ENCODE measurements at regions not wholly inside any gene's neighbourhood (a gene's known extent, or its start where the extent isn't known, plus 50 kb on each side); places are given as distances from the start of the nearest gene placed in this dataset.

DNA sequence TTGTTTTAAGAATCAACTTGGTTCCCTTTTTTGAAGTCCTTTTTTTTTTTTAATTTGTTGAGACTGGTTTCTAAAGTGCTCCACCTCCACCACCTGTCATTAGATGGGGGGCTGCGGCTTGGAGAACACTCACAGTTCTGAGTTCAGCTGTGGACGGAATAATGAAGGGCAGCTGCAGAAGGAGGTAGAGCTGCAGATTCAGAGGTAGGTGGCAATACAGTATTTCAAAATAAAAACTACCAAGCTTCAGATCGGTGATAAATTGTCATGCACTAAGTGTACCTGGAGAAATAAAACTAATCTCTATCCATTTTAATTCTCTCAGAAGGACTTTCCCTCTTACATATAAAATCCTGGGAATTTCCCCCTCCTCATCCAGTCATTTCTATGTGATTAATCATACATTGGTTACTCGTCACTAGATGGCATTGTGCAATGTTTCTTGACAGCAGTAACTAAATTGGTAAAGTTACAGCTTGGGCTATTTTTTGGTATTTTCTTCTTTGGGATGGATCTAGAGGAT lies 81.1 kb upstream of the SLC39A10 start:
- Histone ChIP-seq H3K79me2 (ENCODE audit: insufficient read depth, low read length) (no peaks in the 10 kb centered on the region), H3K36me3 (replicated peaks in 1 of 2; ENCODE audit: control insufficient read depth in 1 of 2, insufficient read depth in 2 of 2, low read length in 2 of 2) (no peaks in the 10 kb centered on the region), H3K4me2 (replicated peaks; ENCODE audit: extremely low read depth, low read length, poor library complexity, severe bottlenecking) (peak overlapping the region; percentile 54), H4K20me1 (ENCODE audit: insufficient read depth, low read length) (no peaks in the 10 kb centered on the region), H3K27me3 (ENCODE audit: control insufficient read depth in 2 of 2, insufficient read depth in 2 of 2, low read length in 2 of 2) (no peaks in the 10 kb centered on the region), H3K4me3 (replicated peaks in 1 of 3; ENCODE audit: low read depth in 2 of 3, low read length in 3 of 3) (peak overlapping the region in 2 of 3 experiments; percentile 44 to 55), H3K9ac (ENCODE audit: insufficient read depth, low read length, poor library complexity, severe bottlenecking) (no peak overlapping the region), H3K27ac (ENCODE audit: low read depth in 1 of 2, low read length in 2 of 2) (peak overlapping the region; percentile 36 to 80), H3K4me1 (ENCODE audit: control insufficient read depth in 1 of 2, insufficient read depth in 2 of 2, low read length in 2 of 2) (peaks cover 35 to 41% of the 10 kb centered on the region in 2 donors), H3K9me3 (replicated peaks in 1 of 2; ENCODE audit: control insufficient read depth in 1 of 2, insufficient read depth in 1 of 2, low read length in 2 of 2) (no peaks in the 10 kb centered on the region), H2AFZ (ENCODE audit: insufficient read depth, low read depth, low read length, poor library complexity, severe bottlenecking) (no peak overlapping the region)
- Mint-ChIP-seq H3K27me3 (ENCODE audit: low read depth in 3 of 3) (no peaks in the 10 kb centered on the region), H3K27ac (peak overlapping the region; percentile 87 to 98 (median 94)), H3K4me3 (peak overlapping the region; percentile 68 to 84), H3K4me1 (peaks cover 37% of the 10 kb centered on the region), H3K9me3 (no peaks in the 10 kb centered on the region), H3K36me3 (no peaks in the 10 kb centered on the region)
- peak; percentile 80 to 96 (median 92) for DNase-seq
- no CpG with 5 or more reads among the region's 4 CpGs for WGBS (ENCODE audit: insufficient coverage)
- TF ChIP-seq, protein P1, sequence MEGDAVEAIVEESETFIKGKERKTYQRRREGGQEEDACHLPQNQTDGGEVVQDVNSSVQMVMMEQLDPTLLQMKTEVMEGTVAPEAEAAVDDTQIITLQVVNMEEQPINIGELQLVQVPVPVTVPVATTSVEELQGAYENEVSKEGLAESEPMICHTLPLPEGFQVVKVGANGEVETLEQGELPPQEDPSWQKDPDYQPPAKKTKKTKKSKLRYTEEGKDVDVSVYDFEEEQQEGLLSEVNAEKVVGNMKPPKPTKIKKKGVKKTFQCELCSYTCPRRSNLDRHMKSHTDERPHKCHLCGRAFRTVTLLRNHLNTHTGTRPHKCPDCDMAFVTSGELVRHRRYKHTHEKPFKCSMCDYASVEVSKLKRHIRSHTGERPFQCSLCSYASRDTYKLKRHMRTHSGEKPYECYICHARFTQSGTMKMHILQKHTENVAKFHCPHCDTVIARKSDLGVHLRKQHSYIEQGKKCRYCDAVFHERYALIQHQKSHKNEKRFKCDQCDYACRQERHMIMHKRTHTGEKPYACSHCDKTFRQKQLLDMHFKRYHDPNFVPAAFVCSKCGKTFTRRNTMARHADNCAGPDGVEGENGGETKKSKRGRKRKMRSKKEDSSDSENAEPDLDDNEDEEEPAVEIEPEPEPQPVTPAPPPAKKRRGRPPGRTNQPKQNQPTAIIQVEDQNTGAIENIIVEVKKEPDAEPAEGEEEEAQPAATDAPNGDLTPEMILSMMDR (IDR thresholded peaks at IDR 0.05): no peak
- intact Hi-C loops (cut with micrococcal nuclease): loop anchor here (5.0 to 10.0 kb wide), 2 partner anchors 79 to 81 kb away; partner anchors contain the start of gene SLC39A10 (in 2 of the 2)

- TF ChIP-seq, protein P1 (IDR thresholded peaks at IDR 0.05): no peak
- H3K36me3 ChIP-seq (replicated peaks in 1 of 2; ENCODE audit: control insufficient read depth in 1 of 2, insufficient read depth in 2 of 2, low read length in 2 of 2): no peaks in the 10 kb centered on the region
- no peaks in the 10 kb centered on the region for H3K27me3 ChIP-seq (ENCODE audit: control insufficient read depth in 2 of 2, insufficient read depth in 2 of 2, low read length in 2 of 2)
- Mint-ChIP-seq H3K27ac (peak overlapping the region; percentile 79 to 95 (median 87)), H3K4me3 (peak overlapping the region in 1 of 2 donors; percentile 20), H3K9me3 (no peaks in the 10 kb centered on the region), H3K4me1 (peaks cover 32% of the 10 kb centered on the region), H3K27me3 (ENCODE audit: low read depth in 3 of 3) (no peaks in the 10 kb centered on the region), H3K36me3 (no peaks in the 10 kb centered on the region)
- no peak overlapping the region for H3K9ac ChIP-seq (ENCODE audit: insufficient read depth, low read length, poor library complexity, severe bottlenecking)
- H4K20me1 ChIP-seq (ENCODE audit: insufficient read depth, low read length): no peaks in the 10 kb centered on the region
- H2AFZ ChIP-seq (ENCODE audit: insufficient read depth, low read depth, low read length, poor library complexity, severe bottlenecking): no peak overlapping the region
- H3K79me2 ChIP-seq (ENCODE audit: insufficient read depth, low read length): no peaks in the 10 kb centered on the region
- H3K9me3 ChIP-seq (replicated peaks in 1 of 2; ENCODE audit: control insufficient read depth in 1 of 2, insufficient read depth in 1 of 2, low read length in 2 of 2): no peaks in the 10 kb centered on the region
- peak overlapping the region in 1 of 3 experiments; percentile 20 for H3K4me3 ChIP-seq (replicated peaks in 1 of 3; ENCODE audit: low read depth in 2 of 3, low read length in 3 of 3)
- peaks cover 27 to 33% of the 10 kb centered on the region in 2 donors for H3K4me1 ChIP-seq (ENCODE audit: control insufficient read depth in 1 of 2, insufficient read depth in 2 of 2, low read length in 2 of 2)
- intact Hi-C loops (cut with micrococcal nuclease): loop anchor here (5.0 to 10.0 kb wide), 2 partner anchors 80 to 82 kb away; partner anchors contain the start of gene SLC39A10 (in 2 of the 2)
- H3K27ac ChIP-seq (ENCODE audit: low read depth in 1 of 2, low read length in 2 of 2): peak overlapping the region in 1 of 2 donors; percentile 75
- peak overlapping the region; percentile 34 for H3K4me2 ChIP-seq (replicated peaks; ENCODE audit: extremely low read depth, low read length, poor library complexity, severe bottlenecking)
- WGBS (ENCODE audit: insufficient coverage): no CpG with 5 or more reads among the region's 2 CpGs
- peak in 2 of 3 donors; percentile 38 to 62 for DNase-seq
Observed at GRCh38 chr2:195575016-195575415, 82.0 kb upstream of the SLC39A10 start.

All from CD14-positive monocyte (primary cell).